GM12872 (cell line): ENCODE measurements at regions not wholly inside any gene's neighbourhood (a gene's known extent, or its start where the extent isn't known, plus 50 kb on each side); places are given as distances from the start of the nearest gene placed in this dataset.

Experiments
- CTCF ChIP-seq: IDR thresholded peaks from 3 replicates; pipeline ENCODE4 v1.5.1; 2011; ENCODE audit warnings: low read depth, mild to moderate bottlenecking, low read length, moderate library complexity; ENCODE audit not compliant: insufficient read depth

- no peak for TF ChIP-seq CTCF
These were observed 486.3 kb downstream of the SHQ1 start for GRCh38 chr3:72361990-72362389.

DNA sequence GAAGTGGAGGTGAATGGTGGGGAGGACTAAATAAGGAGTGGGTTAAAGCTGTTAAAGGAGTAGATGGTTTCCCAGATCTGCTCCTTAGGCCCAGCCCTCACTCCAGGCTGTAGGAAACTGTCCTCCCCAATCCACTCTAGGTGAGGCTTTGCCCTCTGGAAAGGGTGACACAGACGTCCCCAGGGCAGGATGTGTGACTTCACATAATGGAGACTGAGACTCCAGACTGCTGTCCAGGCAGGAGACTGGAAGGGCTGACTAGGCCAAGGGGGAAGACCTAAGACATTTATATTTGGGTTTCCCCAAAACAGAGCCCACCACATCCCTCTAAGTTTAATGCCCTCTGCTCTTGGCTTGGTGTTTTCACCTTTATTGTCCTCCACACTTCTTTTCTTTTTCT lies 488.5 kb downstream of the SHQ1 start:
- no peak for TF ChIP-seq CTCF

- TF ChIP-seq CTCF, result no peak
These were observed 493.1 kb downstream of the SHQ1 start for GRCh38 chr3:72355168-72355567.

GRCh38 chr3:72354486-72354885 lies 493.8 kb downstream of the SHQ1 start:
- no peak for TF ChIP-seq CTCF

DNA sequence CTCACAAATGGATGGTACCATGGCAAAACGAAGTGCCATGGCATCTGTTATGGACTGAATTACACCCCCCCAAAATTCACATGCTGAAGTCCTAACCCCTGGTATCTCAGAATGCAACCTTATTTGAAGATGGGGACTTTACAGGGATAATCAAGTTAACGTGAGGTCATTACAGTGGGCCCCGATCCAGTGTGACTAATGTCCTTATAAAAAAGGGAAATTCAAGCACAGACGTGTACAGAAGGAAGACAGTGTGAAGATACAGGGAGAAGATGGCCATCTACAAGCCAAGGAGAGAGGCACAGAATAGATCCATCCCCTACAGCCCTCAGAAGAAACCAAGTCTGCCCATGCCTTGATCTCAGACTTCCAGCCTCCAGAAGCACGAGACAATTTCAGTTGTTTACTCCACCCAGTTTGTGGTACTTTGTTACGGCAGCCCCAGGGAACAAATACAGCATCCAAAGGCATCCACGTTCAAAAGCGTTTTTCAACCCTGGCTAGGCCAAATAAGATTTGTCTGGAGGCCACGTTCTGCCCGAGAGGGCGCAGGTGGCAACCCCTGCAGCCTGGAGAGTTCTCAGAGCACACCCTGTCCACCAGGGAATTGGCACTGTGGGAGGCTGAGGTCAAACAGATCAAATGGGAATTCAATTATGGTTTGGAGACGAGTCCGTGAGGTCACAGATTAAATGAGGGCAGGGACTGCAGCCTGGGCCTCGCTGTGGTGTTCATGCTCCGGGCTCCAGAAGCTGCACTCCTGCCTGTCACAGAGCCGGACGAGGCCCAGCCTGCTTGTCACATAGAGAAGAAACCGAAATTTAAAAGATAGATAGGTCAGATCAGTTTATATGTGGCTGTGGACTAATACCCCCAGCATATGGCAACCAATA lies 494.8 kb downstream of the SHQ1 start:
- no peak for TF ChIP-seq CTCF

GRCh38 chr3:72352176-72352575 lies 496.1 kb downstream of the SHQ1 start:
- TF ChIP-seq CTCF, result no peak

DNA sequence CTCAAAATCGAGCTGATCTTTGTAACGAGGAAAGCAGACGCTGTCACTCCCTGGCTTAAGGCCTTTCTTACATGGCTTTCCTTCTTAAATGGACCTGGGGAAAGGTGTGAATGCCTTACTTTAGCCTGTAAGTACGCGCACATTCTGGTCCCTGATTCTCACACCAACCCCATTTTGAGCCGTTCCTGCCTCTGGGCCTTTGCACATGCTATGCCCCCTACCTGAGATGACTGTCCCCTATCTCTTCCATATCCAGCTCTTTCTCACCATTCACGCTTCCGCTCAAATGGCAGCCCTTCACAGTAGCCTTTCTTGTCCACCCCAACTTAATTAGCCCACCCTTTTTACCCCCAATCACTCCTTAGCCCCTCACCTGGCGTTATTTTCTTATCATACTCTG lies 496.7 kb downstream of the SHQ1 start:
- TF ChIP-seq CTCF, result no peak
